ENCODE measurements at regions not wholly inside any gene's neighbourhood (a gene's known extent, or its start where the extent isn't known, plus 50 kb on each side); places are given as distances from the start of the nearest gene placed in this dataset.

GRCh38 chr11:23295241-23295640, 435.0 kb upstream of the CCDC179 start:
- Histone ChIP-seq H3K4me2 (ENCODE audit: control insufficient read depth, extremely low read depth, insufficient read depth, low read depth, low read length) (no peak overlapping the region), H3K27ac (ENCODE audit: control insufficient read depth, insufficient read depth, low read length) (no peak overlapping the region), H3K4me3 (ENCODE audit: control insufficient read depth in 2 of 3, extremely low read depth in 1 of 3, insufficient read depth in 2 of 3, low read depth in 1 of 3, low read length in 3 of 3) (no peak overlapping the region), H2AFZ (ENCODE audit: control insufficient read depth, low read length) (no peak overlapping the region), H3K36me3 (ENCODE audit: control insufficient read depth in 2 of 2, extremely low read depth in 1 of 2, insufficient read depth in 2 of 2, low read length in 2 of 2) (no peaks in the 10 kb centered on the region), H4K20me1 (ENCODE audit: control insufficient read depth, extremely low read depth, insufficient read depth, low read length) (no peaks in the 10 kb centered on the region), H3K9me1 (ENCODE audit: control insufficient read depth, extremely low read depth, insufficient read depth, low read length) (no peaks in the 10 kb centered on the region), H3K4me1 (ENCODE audit: control insufficient read depth, extremely low read depth, insufficient read depth, low read length) (no peaks in the 10 kb centered on the region), H3K9me3 (ENCODE audit: control insufficient read depth, low read depth, low read length) (no peaks in the 10 kb centered on the region), H3K27me3 (ENCODE audit: control insufficient read depth, extremely low read depth, insufficient read depth, low read length) (no peaks in the 10 kb centered on the region), H3K79me2 (ENCODE audit: control insufficient read depth, insufficient read depth, low read length) (no peaks in the 10 kb centered on the region), H3K9ac (ENCODE audit: control insufficient read depth, extremely low read depth, insufficient read depth, low read length) (no peak overlapping the region)
- FAIRE-seq (no peak), DNase-seq (ENCODE audit: low read depth, low spot score) (no peak)
- dilution Hi-C loops (cut with MboI; ENCODE audit: extremely low pct_ligation_motif_present, low sequenced_read_pairs) = no loop called here
- TF ChIP-seq CTCF (optimal IDR thresholded peaks at IDR 0.05 in 1 of 3, IDR thresholded peaks at IDR 0.05 in 1 of 3, conservative IDR thresholded peaks at IDR 0.05 in 1 of 3; ENCODE audit: extremely low read depth in 1 of 3, insufficient read depth in 2 of 3, low read length in 3 of 3) (no peak), EZH2 (IDR thresholded peaks at IDR 0.05; ENCODE audit: low read length) (no peak)

GRCh38 chr11:23308041-23308440, 447.8 kb upstream of the CCDC179 start:
- H3K9ac ChIP-seq (ENCODE audit: control insufficient read depth, extremely low read depth, insufficient read depth, low read length) = no peak overlapping the region
- H3K36me3 ChIP-seq (ENCODE audit: control insufficient read depth in 2 of 2, extremely low read depth in 1 of 2, insufficient read depth in 2 of 2, low read length in 2 of 2) = no peaks in the 10 kb centered on the region
- no peak for TF ChIP-seq EZH2 (IDR thresholded peaks at IDR 0.05; ENCODE audit: low read length)
- TF ChIP-seq CTCF (optimal IDR thresholded peaks at IDR 0.05 in 1 of 3, IDR thresholded peaks at IDR 0.05 in 1 of 3, conservative IDR thresholded peaks at IDR 0.05 in 1 of 3; ENCODE audit: extremely low read depth in 1 of 3, insufficient read depth in 2 of 3, low read length in 3 of 3) = no peak
- DNase-seq (ENCODE audit: low read depth, low spot score) (no peak), FAIRE-seq (no peak)
- no peaks in the 10 kb centered on the region for H3K27me3 ChIP-seq (ENCODE audit: control insufficient read depth, extremely low read depth, insufficient read depth, low read length)
- H2AFZ ChIP-seq (ENCODE audit: control insufficient read depth, low read length) = no peak overlapping the region
- no peaks in the 10 kb centered on the region for H3K9me3 ChIP-seq (ENCODE audit: control insufficient read depth, low read depth, low read length)
- no peaks in the 10 kb centered on the region for H3K79me2 ChIP-seq (ENCODE audit: control insufficient read depth, insufficient read depth, low read length)
- dilution Hi-C loops (cut with MboI; ENCODE audit: extremely low pct_ligation_motif_present, low sequenced_read_pairs) = no loop called here
- H3K27ac ChIP-seq (ENCODE audit: control insufficient read depth, insufficient read depth, low read length) = no peak overlapping the region
- no peaks in the 10 kb centered on the region for H4K20me1 ChIP-seq (ENCODE audit: control insufficient read depth, extremely low read depth, insufficient read depth, low read length)
- no peak overlapping the region for H3K4me2 ChIP-seq (ENCODE audit: control insufficient read depth, extremely low read depth, insufficient read depth, low read depth, low read length)
- no peak overlapping the region for H3K4me3 ChIP-seq (ENCODE audit: control insufficient read depth in 2 of 3, extremely low read depth in 1 of 3, insufficient read depth in 2 of 3, low read depth in 1 of 3, low read length in 3 of 3)
- H3K4me1 ChIP-seq (ENCODE audit: control insufficient read depth, extremely low read depth, insufficient read depth, low read length) = no peaks in the 10 kb centered on the region
- H3K9me1 ChIP-seq (ENCODE audit: control insufficient read depth, extremely low read depth, insufficient read depth, low read length) = no peaks in the 10 kb centered on the region
